Effector memory CD8-positive, alpha-beta T cell (primary cell): ENCODE measurements at regions not wholly inside any gene's neighbourhood (a gene's known extent, or its start where the extent isn't known, plus 50 kb on each side); places are given as distances from the start of the nearest gene placed in this dataset.
"Not testable (repeated sequence)": the region's sequence is repeated elsewhere in the genome, so short reads cannot be mapped to it uniquely, and the experiment has no call there.

Experiments
- ATAC-seq: fragments of 150-1000 bp; cut with Tn5 transposase; replicated peaks from 2 replicates; pipeline ENCODE4 v1.10.0; 2021; ENCODE audit warnings: mild to moderate bottlenecking, moderate library complexity
- DNase-seq, 3 experiments: peaks; one replicate each; pipeline ENCODE4 v3.0.0; 2021
- H3K27ac Mint-ChIP-seq, 2 donors: one replicate each; pipeline ENCODE4 v1.8.0; 2022; ENCODE audit warnings: mild to moderate bottlenecking in 2 of 2, mixed read lengths in 2 of 2, moderate library complexity in 2 of 2
- H3K27me3 Mint-ChIP-seq, 2 donors: one replicate each; pipeline ENCODE4 v1.8.0; 2022; ENCODE audit warnings: mixed read lengths in 2 of 2
- H3K36me3 Mint-ChIP-seq: one replicate; pipeline ENCODE4 v1.8.0; 2022; ENCODE audit warnings: mild to moderate bottlenecking, moderate library complexity, mixed read lengths; ENCODE audit not compliant: insufficient read depth
- H3K4me1 Mint-ChIP-seq, 2 donors: one replicate each; pipeline ENCODE4 v1.8.0; 2022; ENCODE audit warnings: low read depth in 2 of 2, mixed read lengths in 2 of 2
- H3K4me3 Mint-ChIP-seq, 2 donors: one replicate each; pipeline ENCODE4 v1.8.0; 2022; ENCODE audit warnings: mild to moderate bottlenecking in 2 of 2, mixed read lengths in 2 of 2, moderate library complexity in 2 of 2
- H3K9me3 Mint-ChIP-seq, 2 donors: one replicate each; pipeline ENCODE4 v1.8.0; 2022; ENCODE audit warnings: mixed read lengths in 2 of 2

DNA sequence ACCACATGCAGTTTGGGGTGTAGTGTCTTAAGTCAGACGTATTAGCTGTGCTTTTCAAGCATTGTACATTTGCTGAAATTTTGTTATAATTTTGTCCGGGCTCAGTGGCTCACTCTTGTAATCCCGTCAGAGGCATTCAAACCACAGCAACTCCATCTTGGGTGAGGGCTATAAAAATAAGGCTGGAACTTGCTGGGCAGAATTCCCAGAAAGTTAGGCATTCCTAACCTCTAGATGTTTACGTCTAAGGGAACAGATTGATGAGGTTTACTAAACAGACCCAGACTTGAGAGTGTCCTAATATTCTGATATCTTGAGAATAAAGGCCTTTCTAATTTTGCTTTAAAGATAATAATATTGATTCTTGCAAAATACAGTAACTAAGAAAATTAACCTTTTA, 957.8 kb downstream of the NXPH1 start:
- H3K27ac Mint-ChIP-seq = no peak overlapping the region
- H3K4me1 Mint-ChIP-seq = no peaks in the 10 kb centered on the region
- DNase-seq = no peak
- H3K4me3 Mint-ChIP-seq = no peak overlapping the region
- H3K27me3 Mint-ChIP-seq = no peaks in the 10 kb centered on the region
- ATAC-seq = no peak
- H3K36me3 Mint-ChIP-seq = no peaks in the 10 kb centered on the region
- peaks cover 5 to 20% of the 10 kb centered on the region in 2 donors for H3K9me3 Mint-ChIP-seq

DNA sequence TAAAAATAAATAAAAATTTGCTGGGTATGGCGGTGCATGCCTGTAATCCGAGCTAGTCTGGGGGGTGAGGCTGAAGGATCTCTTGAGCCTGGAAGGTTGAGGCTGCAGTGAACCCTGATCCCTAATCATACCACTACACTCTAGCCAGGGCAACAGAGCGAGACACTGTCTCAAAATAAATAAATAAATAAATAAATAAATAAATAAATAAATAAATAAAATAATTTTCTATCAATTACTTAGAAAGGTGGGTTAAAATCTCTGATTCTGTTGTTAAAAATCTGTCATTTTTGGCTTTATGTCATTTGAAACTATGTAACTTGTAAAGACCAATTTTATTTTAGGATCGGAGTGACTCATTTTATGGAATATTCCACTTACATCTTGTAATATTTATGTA, 958.6 kb downstream of the NXPH1 start:
- Mint-ChIP-seq H3K9me3 (peaks cover 5 to 14% of the 10 kb centered on the region in 2 donors), H3K27ac (no peak overlapping the region), H3K27me3 (no peaks in the 10 kb centered on the region), H3K36me3 (no peaks in the 10 kb centered on the region), H3K4me1 (no peaks in the 10 kb centered on the region), H3K4me3 (no peak overlapping the region)
- DNase-seq (no peak), ATAC-seq (no peak)

DNA sequence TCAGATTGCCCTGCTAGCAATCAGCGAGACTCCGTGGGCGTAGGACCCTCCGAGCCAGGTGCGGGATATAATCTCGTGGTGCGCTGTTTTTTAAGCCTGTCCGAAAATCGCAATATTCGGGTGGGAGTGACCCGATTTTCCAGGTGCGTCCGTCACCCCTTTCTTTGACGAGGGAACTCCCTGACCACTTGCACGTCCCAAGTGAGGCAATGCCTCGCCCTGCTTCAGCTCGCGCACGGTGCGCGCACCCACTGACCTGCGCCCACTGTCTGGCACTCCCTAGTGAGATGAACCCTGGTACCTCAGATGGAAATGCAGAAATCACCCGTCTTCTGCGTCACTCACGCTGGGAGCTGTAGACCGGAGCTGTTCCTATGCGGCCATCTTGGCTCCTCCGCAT, 971.0 kb downstream of the NXPH1 start:
- H3K27me3 Mint-ChIP-seq, DNase-seq, H3K27ac Mint-ChIP-seq, H3K36me3 Mint-ChIP-seq, H3K9me3 Mint-ChIP-seq, H3K4me1 Mint-ChIP-seq, H3K4me3 Mint-ChIP-seq, ATAC-seq: not testable (repeated sequence)

DNA sequence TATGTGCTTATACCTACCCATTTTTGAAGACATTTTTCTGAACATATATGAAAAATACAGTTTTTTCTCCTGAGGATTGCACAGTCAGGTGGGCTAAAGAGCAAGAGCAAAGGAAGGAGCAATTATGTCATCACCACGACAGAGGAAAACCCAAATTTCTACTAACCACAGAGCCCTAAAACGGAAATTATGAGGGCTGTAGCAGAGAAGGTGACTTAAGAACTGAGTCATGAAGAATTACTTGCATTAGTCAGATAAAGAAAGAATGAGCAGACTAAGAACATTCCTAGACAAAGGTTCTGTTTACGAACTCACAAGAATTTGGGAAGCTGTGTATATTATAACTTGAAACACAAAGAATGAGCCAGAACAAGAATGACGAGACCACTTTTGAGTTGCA, 974.4 kb downstream of the NXPH1 start:
- ATAC-seq = no peak
- no peak overlapping the region for H3K4me3 Mint-ChIP-seq
- H3K4me1 Mint-ChIP-seq = no peaks in the 10 kb centered on the region
- no peaks in the 10 kb centered on the region for H3K27me3 Mint-ChIP-seq
- DNase-seq = no peak
- no peak overlapping the region for H3K27ac Mint-ChIP-seq
- H3K9me3 Mint-ChIP-seq = peaks cover 1 to 4% of the 10 kb centered on the region in 2 donors
- no peaks in the 10 kb centered on the region for H3K36me3 Mint-ChIP-seq

DNA sequence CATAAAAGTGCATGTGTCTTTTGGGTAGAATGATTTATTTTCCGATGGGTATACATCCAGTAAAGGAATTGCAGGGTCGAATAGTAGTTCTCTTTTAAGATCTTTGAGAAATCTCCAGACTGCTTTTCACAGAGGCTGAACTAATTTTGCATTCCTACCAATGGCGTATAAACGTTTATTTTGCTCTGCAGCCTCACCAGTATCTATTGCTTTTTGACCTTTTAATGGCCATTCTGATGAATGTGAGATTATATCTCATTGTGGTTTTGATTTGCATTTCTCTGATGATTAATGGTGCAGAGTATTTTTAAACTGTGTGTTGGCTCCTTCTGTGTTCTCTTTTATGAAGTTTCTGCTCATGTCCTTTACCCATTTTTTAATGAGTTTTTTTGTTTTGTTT, 1020.1 kb downstream of the NXPH1 start:
- H3K36me3 Mint-ChIP-seq = no peaks in the 10 kb centered on the region
- DNase-seq (no peak), ATAC-seq (no peak)
- no peaks in the 10 kb centered on the region for H3K4me1 Mint-ChIP-seq
- peaks cover 0 to 7% of the 10 kb centered on the region in 2 donors for H3K9me3 Mint-ChIP-seq
- H3K27ac Mint-ChIP-seq = no peak overlapping the region
- no peaks in the 10 kb centered on the region for H3K27me3 Mint-ChIP-seq
- H3K4me3 Mint-ChIP-seq = no peak overlapping the region

DNA sequence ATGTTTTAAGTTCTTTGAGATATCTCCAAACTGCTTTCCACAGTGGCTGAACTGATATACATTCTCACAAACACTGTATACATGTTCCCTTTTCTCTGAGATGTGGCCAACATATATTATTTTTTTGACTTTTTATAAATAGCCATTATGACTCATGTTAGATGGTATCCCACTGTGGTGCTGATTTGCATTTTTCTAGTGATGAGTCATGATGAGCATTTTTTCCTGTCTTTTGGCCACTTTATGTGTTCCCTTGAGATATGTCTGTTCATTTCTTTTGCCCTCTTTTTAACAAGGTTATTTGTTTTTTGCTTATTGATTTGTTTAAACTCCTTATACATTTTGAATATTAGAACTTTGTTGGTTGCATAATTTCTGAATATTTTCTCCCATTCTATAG, 1055.1 kb downstream of the NXPH1 start:
- H3K36me3 Mint-ChIP-seq = peaks cover 3% of the 10 kb centered on the region
- H3K27ac Mint-ChIP-seq = no peak overlapping the region
- ATAC-seq (no peak), DNase-seq (no peak)
- H3K4me1 Mint-ChIP-seq = no peaks in the 10 kb centered on the region
- H3K4me3 Mint-ChIP-seq = no peak overlapping the region
- H3K9me3 Mint-ChIP-seq = peaks cover 12 to 19% of the 10 kb centered on the region in 2 donors
- no peaks in the 10 kb centered on the region for H3K27me3 Mint-ChIP-seq

DNA sequence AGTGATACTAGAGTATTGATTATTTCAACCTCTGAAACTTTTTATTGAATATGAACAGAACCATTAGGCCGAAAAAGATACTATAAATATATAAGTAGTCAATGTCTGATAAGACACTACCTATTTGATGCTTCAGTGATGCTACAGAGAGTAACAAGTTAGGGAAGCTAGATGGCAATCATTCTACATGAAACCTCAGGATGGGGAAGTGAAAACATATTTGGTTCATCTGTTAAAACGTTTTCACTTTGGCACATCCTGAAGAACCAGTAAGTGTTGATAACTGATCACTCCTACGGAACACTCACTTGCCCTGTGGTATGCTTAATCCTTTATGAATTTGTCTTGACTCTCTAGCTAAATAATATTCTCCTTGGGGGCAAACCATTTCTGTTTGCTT, 1064.9 kb downstream of the NXPH1 start:
- no peaks in the 10 kb centered on the region for H3K27me3 Mint-ChIP-seq
- no peak overlapping the region for H3K4me3 Mint-ChIP-seq
- no peak for DNase-seq
- ATAC-seq = no peak
- H3K9me3 Mint-ChIP-seq = peaks cover 8 to 22% of the 10 kb centered on the region in 2 donors
- H3K27ac Mint-ChIP-seq = no peak overlapping the region
- no peaks in the 10 kb centered on the region for H3K4me1 Mint-ChIP-seq
- H3K36me3 Mint-ChIP-seq = no peaks in the 10 kb centered on the region

DNA sequence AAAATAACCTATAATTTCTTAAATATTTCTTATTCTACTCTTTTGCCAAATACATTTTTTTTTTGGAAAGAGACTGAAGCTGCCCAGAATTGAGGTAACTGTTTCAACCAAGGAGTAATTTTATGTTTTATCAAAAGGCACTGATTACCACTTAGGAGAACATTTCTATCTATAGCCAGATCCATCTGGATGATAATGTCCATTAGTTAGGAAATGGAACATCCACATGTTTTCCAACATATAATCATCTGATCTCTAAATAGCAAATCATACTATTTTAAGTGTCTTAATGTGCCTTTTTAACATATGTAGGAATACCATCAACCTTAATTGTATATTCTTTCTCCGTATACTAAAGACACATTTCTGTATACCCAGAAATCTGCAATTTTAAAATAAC, 1068.9 kb downstream of the NXPH1 start:
- Mint-ChIP-seq H3K27ac (no peak overlapping the region), H3K27me3 (no peaks in the 10 kb centered on the region), H3K36me3 (peaks cover 3% of the 10 kb centered on the region), H3K4me3 (no peak overlapping the region), H3K4me1 (no peaks in the 10 kb centered on the region), H3K9me3 (peaks cover 9 to 27% of the 10 kb centered on the region in 2 donors)
- no peak for DNase-seq
- ATAC-seq = no peak

DNA sequence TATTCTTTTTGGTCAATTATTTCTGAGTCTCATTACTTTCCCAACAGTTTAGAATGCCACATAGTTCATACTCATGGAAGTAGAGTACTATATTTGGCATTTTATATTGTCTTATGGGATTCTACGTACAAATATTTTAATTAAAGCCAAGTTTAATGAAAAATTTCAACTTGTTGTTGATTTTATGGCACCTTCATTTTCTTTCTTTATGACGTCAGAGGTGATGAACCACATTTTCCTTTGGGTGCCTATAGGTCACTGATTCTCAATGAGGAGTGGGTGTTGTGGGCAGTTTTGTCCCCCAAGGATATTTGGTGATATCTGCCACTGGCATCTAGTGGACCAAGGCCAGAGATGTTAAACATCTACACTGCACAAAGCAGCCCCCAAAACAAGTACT, 1071.3 kb downstream of the NXPH1 start:
- Mint-ChIP-seq H3K27me3 (no peaks in the 10 kb centered on the region), H3K4me1 (no peaks in the 10 kb centered on the region), H3K27ac (no peak overlapping the region), H3K36me3 (peaks cover 3% of the 10 kb centered on the region), H3K9me3 (peaks cover 8 to 21% of the 10 kb centered on the region in 2 donors), H3K4me3 (no peak overlapping the region)
- DNase-seq (no peak), ATAC-seq (no peak)

DNA sequence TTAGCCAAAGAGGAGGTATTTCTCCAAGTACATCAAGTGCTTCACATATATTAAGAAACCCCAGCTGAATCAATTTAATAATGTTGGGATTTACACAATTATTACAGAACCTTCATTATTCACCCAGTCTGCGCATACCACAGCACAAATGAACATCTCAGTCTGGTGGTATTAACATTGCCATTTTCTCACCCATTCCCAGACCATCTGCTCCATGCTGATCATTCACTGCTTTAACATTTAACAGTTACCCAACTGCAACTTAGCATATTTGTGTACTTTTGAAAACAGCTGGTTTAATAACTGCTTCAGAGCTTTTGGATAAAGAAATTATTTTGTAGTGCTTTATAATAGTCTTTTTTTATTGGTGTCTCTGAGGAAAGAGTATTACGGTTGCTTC, 1072.1 kb downstream of the NXPH1 start:
- Mint-ChIP-seq H3K9me3 (peaks cover 9 to 17% of the 10 kb centered on the region in 2 donors), H3K4me1 (no peaks in the 10 kb centered on the region), H3K27ac (no peak overlapping the region), H3K27me3 (no peaks in the 10 kb centered on the region), H3K4me3 (no peak overlapping the region), H3K36me3 (peaks cover 3% of the 10 kb centered on the region)
- ATAC-seq = no peak
- no peak for DNase-seq

DNA sequence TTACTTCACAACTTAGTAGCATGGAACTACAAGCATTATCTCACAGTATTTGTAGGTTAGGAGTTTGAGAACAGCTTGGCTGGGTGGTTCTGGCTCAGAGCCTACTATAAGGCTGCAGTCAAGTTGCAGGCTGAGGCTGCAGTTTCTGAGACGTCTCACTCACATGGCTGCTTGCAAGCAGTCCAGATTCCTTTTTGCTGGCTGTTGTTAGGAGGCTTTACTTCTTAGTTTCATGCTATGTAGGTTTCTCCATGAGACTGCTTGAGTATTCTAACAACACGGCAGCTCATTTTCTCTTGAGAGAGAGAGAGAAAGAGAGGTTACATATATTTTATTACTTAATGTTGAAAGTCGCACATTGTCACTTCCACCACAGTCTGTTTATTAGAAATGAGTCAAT, 1073.9 kb downstream of the NXPH1 start:
- no peak for ATAC-seq
- no peak overlapping the region for H3K4me3 Mint-ChIP-seq

DNA sequence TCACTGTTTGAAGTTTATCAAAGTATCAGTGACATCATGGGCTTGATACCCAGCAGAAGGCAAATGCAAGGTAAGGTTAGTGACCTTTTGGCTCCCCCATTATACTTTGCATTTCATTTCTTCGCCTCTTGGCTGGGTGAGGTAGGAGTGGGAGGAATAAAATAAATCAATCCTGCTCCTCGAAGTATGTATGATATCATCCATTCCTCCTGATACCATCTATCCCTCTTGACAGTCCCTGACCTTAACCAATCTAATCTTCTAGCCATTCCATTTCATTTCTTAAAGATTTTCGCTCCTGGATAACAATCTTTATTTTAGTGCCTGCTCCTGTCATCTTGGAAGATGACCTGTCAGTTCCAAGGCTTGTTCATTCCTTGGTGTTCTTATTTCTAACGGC, 1083.3 kb downstream of the NXPH1 start:
- Mint-ChIP-seq H3K4me3 (no peak overlapping the region), H3K9me3 (peaks cover 2 to 10% of the 10 kb centered on the region in 2 donors), H3K4me1 (no peaks in the 10 kb centered on the region), H3K27me3 (no peaks in the 10 kb centered on the region), H3K27ac (no peak overlapping the region), H3K36me3 (no peaks in the 10 kb centered on the region)
- no peak for ATAC-seq
- no peak for DNase-seq

More for the DNA sequence above, 1073.9 kb downstream of the NXPH1 start:
- Mint-ChIP-seq H3K36me3 (peaks cover 3% of the 10 kb centered on the region), H3K4me1 (no peaks in the 10 kb centered on the region), H3K27ac (no peak overlapping the region), H3K9me3 (peaks cover 5 to 8% of the 10 kb centered on the region in 2 donors), H3K27me3 (no peaks in the 10 kb centered on the region)
- no peak for DNase-seq

DNA sequence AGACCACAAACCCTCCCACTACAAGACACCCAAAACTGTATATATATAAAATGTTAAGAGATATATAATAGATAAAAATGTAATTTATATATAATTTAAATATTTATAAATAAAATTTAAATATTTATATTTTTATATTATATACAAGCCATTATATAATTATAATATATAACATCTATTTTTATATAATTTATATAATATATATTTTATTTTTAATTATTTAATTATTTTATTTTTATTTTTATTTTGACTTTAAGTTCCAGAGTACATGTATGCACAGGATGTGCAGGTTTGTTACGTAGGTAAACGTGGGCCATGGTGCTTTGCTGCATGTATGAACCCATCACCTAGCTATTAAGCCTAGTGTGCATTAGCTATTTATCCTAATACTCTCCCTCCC, 1090.2 kb downstream of the NXPH1 start:
- Mint-ChIP-seq H3K36me3 (no peaks in the 10 kb centered on the region), H3K4me3 (no peak overlapping the region), H3K9me3 (peaks cover 0 to 10% of the 10 kb centered on the region in 2 donors), H3K27ac (no peak overlapping the region), H3K4me1 (no peaks in the 10 kb centered on the region), H3K27me3 (no peaks in the 10 kb centered on the region)
- DNase-seq = no peak
- no peak for ATAC-seq

DNA sequence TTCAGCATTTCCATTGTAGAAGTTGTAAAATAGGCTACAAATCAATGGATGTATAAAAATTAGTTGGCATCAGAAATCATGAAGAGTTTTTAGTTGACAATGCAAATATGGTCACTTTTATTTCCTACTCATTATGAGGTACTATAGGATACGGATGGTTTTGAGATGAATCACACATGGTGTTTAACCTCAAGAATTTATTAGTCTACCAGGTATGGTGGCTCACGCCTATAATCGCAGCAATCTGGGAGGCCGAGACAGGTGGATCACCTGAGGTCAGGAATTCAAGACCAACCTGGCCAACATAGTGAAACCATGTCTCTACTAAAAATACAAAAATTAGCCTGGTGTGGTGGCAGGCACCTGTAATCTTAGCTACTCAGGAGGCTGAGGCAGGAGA, 1119.0 kb downstream of the NXPH1 start:
- not testable (repeated sequence) for H3K4me3 Mint-ChIP-seq, H3K4me1 Mint-ChIP-seq, H3K36me3 Mint-ChIP-seq, H3K27me3 Mint-ChIP-seq, ATAC-seq, DNase-seq, H3K27ac Mint-ChIP-seq
- H3K9me3 Mint-ChIP-seq = peaks cover 4 to 12% of the 10 kb centered on the region in 2 donors

DNA sequence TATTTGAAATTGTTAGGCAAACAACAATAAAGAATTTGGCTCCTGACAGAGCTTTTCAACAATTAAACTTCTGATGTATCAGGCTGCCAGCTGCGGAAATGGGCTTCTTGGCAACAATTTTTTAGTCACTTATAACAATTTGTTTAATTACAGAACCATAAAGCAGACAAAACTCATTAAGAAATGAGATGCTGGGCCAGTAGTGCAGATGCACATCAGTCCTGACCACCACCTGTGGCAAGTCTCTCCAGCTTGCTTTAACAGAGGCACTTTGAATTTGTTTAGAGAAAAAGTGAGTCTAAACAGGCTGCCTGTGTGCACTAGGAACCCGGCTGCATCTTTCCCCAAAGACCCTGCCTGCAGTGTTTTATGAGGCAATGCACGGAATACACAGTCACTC, 1124.4 kb downstream of the NXPH1 start:
- ATAC-seq = no peak
- Mint-ChIP-seq H3K27ac (no peak overlapping the region), H3K4me1 (no peaks in the 10 kb centered on the region), H3K36me3 (no peaks in the 10 kb centered on the region), H3K9me3 (peaks cover 3 to 12% of the 10 kb centered on the region in 2 donors), H3K4me3 (no peak overlapping the region), H3K27me3 (no peaks in the 10 kb centered on the region)
- no peak for DNase-seq
